ENCODE measurements at regions not wholly inside any gene's neighbourhood (a gene's known extent, or its start where the extent isn't known, plus 50 kb on each side); places are given as distances from the start of the nearest gene placed in this dataset.

DNA sequence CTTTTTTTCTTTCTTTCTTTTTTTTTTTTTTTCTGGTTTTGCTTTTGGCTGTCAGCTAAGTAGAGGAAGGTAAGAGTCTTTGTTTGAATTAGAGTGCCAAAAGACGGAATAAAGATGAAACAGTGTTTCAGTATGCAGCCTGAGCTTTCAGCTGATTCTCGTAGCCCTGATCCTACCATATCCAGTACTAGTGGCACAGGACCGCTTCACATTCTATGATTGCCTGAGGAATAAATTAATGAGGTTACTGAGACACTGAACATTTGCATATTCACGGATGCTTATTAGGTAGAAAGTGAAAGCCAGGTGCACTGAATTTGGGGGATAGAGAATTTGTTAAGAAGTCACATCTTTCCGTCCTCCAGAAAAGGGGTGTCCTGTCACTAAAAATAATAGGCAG lies 421.5 kb upstream of the POU3F3 start:
- Histone ChIP-seq H3K9me3 (ENCODE audit: control insufficient read depth, insufficient read depth, low read depth, low read length) (no peaks in the 10 kb centered on the region), H3K4me1 (ENCODE audit: control insufficient read depth, insufficient read depth, low read length) (peaks cover 13% of the 10 kb centered on the region), H3K4me3 (ENCODE audit: low read depth, low read length) (no peak overlapping the region), H3K27ac (ENCODE audit: extremely low read depth, low read depth, low read length) (no peak overlapping the region), H3K36me3 (ENCODE audit: control insufficient read depth in 2 of 2, insufficient read depth in 1 of 2, low read length in 2 of 2) (no peaks in the 10 kb centered on the region)
- ChIA-PET CTCF (no interaction called here), POLR2A (no interaction called here)
- TF ChIP-seq KLF7 (tag by site-specific recombination; IDR thresholded peaks at IDR 0.05; ENCODE audit: borderline replicate concordance) (no peak), ZNF555 (tag by site-specific recombination; conservative IDR thresholded peaks at IDR 0.05) (no peak), INSM2 (tag by site-specific recombination; IDR thresholded peaks at IDR 0.05) (no peak), EGR2 (tag by site-specific recombination; IDR thresholded peaks at IDR 0.05; ENCODE audit: low read depth) (no peak), ZNF792 (tag by site-specific recombination; IDR thresholded peaks at IDR 0.05) (no peak), KLF16 (tag by site-specific recombination; IDR thresholded peaks at IDR 0.05) (no peak), ZNF157 (tag by site-specific recombination; IDR thresholded peaks at IDR 0.05) (no peak)

GRCh38 chr2:104432991-104433390 lies 420.9 kb upstream of the POU3F3 start:
- H3K4me1 ChIP-seq (ENCODE audit: control insufficient read depth, insufficient read depth, low read length): peaks cover 13% of the 10 kb centered on the region

More at GRCh38 chr2:104432991-104433390, 420.9 kb upstream of the POU3F3 start:
- ChIA-PET CTCF (no interaction called here), POLR2A (no interaction called here)
- Histone ChIP-seq H3K4me3 (ENCODE audit: low read depth, low read length) (no peak overlapping the region), H3K9me3 (ENCODE audit: control insufficient read depth, insufficient read depth, low read depth, low read length) (no peaks in the 10 kb centered on the region), H3K36me3 (ENCODE audit: control insufficient read depth in 2 of 2, insufficient read depth in 1 of 2, low read length in 2 of 2) (no peaks in the 10 kb centered on the region), H3K27ac (ENCODE audit: extremely low read depth, low read depth, low read length) (no peak overlapping the region)
- TF ChIP-seq ZNF629 (tag by site-specific recombination; IDR thresholded peaks at IDR 0.05) (no peak), ZFP3 (tag by site-specific recombination; IDR thresholded peaks at IDR 0.05; ENCODE audit: low read depth) (no peak), ZNF585B (tag by site-specific recombination; IDR thresholded peaks at IDR 0.05) (no peak), KLF7 (tag by site-specific recombination; IDR thresholded peaks at IDR 0.05; ENCODE audit: borderline replicate concordance) (no peak), INSM2 (tag by site-specific recombination; IDR thresholded peaks at IDR 0.05) (no peak), ZFHX2 (tag by site-specific recombination; conservative IDR thresholded peaks at IDR 0.05) (no peak), GLI4 (tag by site-specific recombination; IDR thresholded peaks at IDR 0.05) (no peak), ZBTB48 (tag by site-specific recombination; IDR thresholded peaks at IDR 0.05) (no peak), ZSCAN30 (tag by site-specific recombination; IDR thresholded peaks at IDR 0.05) (no peak), ZNF624 (tag by site-specific recombination; IDR thresholded peaks at IDR 0.05) (no peak), BCL6B (tag by site-specific recombination; IDR thresholded peaks at IDR 0.05) (no peak), ZNF114 (tag by site-specific recombination; IDR thresholded peaks at IDR 0.05) (no peak), ZNF404 (tag by site-specific recombination; IDR thresholded peaks at IDR 0.05) (no peak), ZSCAN4 (tag by site-specific recombination; IDR thresholded peaks at IDR 0.05) (no peak), ZNF24 (tag by site-specific recombination; IDR thresholded peaks at IDR 0.05) (no peak)
- TF ChIP-seq, protein P1, sequence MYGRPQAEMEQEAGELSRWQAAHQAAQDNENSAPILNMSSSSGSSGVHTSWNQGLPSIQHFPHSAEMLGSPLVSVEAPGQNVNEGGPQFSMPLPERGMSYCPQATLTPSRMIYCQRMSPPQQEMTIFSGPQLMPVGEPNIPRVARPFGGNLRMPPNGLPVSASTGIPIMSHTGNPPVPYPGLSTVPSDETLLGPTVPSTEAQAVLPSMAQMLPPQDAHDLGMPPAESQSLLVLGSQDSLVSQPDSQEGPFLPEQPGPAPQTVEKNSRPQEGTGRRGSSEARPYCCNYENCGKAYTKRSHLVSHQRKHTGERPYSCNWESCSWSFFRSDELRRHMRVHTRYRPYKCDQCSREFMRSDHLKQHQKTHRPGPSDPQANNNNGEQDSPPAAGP (tag by site-specific recombination; IDR thresholded peaks at IDR 0.05): no peak
- TF ChIP-seq, protein P2, sequence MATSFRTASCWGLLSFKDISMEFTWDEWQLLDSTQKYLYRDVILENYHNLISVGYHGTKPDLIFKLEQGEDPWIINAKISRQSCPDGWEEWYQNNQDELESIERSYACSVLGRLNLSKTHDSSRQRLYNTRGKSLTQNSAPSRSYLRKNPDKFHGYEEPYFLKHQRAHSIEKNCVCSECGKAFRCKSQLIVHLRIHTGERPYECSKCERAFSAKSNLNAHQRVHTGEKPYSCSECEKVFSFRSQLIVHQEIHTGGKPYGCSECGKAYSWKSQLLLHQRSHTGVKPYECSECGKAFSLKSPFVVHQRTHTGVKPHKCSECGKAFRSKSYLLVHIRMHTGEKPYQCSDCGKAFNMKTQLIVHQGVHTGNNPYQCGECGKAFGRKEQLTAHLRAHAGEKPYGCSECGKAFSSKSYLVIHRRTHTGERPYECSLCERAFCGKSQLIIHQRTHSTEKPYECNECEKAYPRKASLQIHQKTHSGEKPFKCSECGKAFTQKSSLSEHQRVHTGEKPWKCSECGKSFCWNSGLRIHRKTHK (tag by site-specific recombination; IDR thresholded peaks at IDR 0.05): no peak
